ENCODE measurements at regions not wholly inside any gene's neighbourhood (a gene's known extent, or its start where the extent isn't known, plus 50 kb on each side); places are given as distances from the start of the nearest gene placed in this dataset.

DNA sequence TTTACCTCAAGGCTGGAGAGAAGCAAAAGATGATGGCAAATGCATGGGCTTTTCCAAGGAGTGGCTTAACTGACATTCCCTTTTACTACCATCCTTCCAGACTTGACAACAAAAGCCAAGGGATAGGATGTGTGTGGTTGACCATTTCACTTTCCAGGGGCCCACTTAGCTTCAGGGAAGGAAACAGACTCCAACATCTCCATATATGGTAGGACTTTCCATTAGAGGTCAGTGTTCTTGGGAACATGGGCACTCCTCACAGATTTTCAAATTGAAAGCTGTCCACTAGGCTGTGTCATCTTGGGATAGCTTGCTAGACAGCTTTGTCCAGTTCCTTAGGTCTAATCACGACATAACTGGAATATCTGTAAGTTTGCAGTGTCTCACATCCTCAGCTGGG is 118.1 kb upstream of the NAMPT start:
- TF ChIP-seq, protein P1, sequence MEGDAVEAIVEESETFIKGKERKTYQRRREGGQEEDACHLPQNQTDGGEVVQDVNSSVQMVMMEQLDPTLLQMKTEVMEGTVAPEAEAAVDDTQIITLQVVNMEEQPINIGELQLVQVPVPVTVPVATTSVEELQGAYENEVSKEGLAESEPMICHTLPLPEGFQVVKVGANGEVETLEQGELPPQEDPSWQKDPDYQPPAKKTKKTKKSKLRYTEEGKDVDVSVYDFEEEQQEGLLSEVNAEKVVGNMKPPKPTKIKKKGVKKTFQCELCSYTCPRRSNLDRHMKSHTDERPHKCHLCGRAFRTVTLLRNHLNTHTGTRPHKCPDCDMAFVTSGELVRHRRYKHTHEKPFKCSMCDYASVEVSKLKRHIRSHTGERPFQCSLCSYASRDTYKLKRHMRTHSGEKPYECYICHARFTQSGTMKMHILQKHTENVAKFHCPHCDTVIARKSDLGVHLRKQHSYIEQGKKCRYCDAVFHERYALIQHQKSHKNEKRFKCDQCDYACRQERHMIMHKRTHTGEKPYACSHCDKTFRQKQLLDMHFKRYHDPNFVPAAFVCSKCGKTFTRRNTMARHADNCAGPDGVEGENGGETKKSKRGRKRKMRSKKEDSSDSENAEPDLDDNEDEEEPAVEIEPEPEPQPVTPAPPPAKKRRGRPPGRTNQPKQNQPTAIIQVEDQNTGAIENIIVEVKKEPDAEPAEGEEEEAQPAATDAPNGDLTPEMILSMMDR (IDR thresholded peaks at IDR 0.05), result no peak
- TF ChIP-seq POLR2A (IDR thresholded peaks at IDR 0.05), result no peak
